SH-SY5Y (cell line): ENCODE measurements at regions not wholly inside any gene's neighbourhood (a gene's known extent, or its start where the extent isn't known, plus 50 kb on each side); places are given as distances from the start of the nearest gene placed in this dataset.

Experiments
- GATA2 ChIP-seq: IDR thresholded peaks from 2 replicates; pipeline ENCODE4 v1.6.1; 2011; ENCODE audit warnings: mild to moderate bottlenecking, low read depth, low read length
- GATA3 ChIP-seq: IDR thresholded peaks from 2 replicates; pipeline ENCODE4 v1.6.1; 2011; ENCODE audit warnings: low read depth, mild to moderate bottlenecking, low read length, moderate library complexity

- peak; percentile 71 for TF ChIP-seq GATA2
- TF ChIP-seq GATA3, result peak; percentile 60; the same call in 1 of the 2 replicates
Observed at GRCh38 chr13:26853323-26853722, 92.7 kb upstream of the GPR12 start.

GRCh38 chr13:26847281-26847680 is 86.7 kb upstream of the GPR12 start:
- TF ChIP-seq GATA3 (no peak), GATA2 (no peak)

GRCh38 chr13:26839682-26840081 is 79.1 kb upstream of the GPR12 start:
- TF ChIP-seq GATA3, result no peak
- no peak for TF ChIP-seq GATA2

DNA sequence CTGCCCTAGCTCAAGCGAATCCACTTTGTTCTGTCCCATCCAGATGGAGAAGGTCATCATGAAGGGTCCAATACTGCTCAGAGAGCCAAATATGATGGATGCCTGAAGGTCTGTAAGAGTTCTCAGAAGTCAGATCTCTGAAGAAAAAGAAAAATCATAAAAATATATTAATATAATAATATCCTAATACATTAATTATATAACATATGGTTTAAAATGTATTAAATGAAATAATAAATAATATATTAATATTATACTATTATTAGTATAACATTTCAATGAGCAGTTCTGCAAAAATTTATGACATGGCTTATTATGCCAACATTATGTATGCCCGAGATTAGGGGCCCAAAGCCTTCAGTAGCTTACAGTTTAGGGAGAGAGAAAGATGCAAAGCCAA is 78.2 kb upstream of the GPR12 start:
- no peak for TF ChIP-seq GATA2
- TF ChIP-seq GATA3, result no peak

GRCh38 chr13:26837997-26838396 is 77.4 kb upstream of the GPR12 start:
- TF ChIP-seq GATA2 (no peak), GATA3 (no peak)

DNA sequence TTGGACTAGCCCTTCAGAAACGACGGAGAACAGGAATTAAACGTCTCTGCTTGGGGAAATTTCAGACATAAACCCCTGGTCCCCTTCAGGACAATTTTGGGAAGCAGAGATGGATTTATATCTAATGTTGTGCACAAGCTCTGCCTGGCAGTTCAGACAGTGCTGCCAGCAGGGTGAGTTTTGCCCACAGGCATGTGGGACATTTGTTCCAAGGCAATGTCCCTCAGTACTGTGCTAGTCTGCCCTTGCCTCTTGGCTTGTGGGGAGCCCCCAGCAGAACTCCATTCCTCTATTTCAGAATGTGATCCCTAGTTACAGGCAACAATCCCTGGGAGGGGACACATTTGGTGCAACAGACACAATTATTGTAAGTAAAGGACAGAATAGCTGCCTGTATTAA is 76.5 kb upstream of the GPR12 start:
- TF ChIP-seq GATA2, result no peak
- no peak for TF ChIP-seq GATA3

GRCh38 chr13:26836626-26837025 is 76.0 kb upstream of the GPR12 start:
- TF ChIP-seq GATA2 (no peak), GATA3 (no peak)

GRCh38 chr13:26834646-26835045 is 74.1 kb upstream of the GPR12 start:
- TF ChIP-seq GATA3 (no peak), GATA2 (no peak)

GRCh38 chr13:26831336-26831908 is 70.8 kb upstream of the GPR12 start:
- no peak for TF ChIP-seq GATA2
- TF ChIP-seq GATA3, result no peak

GRCh38 chr13:26829716-26830115 is 69.1 kb upstream of the GPR12 start:
- no peak for TF ChIP-seq GATA3
- TF ChIP-seq GATA2, result no peak

DNA sequence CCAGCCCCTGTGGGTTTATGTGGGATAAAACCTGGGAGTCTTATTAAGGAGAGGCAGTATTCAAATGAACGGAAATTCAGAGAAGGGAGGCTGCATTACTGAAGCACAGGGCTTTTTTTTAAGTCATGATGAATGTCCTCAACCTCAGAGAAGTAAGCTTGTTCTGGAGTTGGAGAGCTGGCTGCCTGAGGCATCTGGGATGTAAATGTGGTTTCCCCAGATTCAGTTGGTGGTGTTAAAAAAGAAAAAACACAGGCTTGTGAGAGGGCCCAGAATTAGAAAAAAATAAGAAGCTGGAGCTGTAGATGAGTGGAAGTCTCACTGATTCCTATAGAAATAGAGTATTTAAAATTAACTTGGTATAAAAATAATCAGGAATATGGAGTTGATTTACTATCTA is 64.0 kb upstream of the GPR12 start:
- TF ChIP-seq GATA2 (no peak), GATA3 (no peak)

DNA sequence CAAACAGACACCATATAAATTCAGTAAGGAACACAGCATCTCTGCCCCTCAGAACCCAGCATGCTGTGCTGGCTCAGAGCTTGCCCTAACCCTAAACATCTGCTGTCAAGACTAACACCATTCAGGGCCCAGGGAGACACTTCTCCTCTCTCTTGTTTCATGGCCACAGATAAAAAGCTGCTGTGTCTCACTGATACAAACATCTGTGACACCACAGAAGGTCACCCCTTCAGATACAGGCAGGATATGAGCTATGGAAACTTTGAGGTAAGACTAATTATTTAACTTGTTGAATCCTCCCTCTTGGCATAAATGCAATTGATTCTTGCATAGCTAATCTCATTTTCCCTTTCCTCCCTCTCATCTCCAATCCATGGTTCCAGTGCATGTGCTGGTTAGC is 61.6 kb upstream of the GPR12 start:
- no peak for TF ChIP-seq GATA2
- TF ChIP-seq GATA3, result no peak

- no peak for TF ChIP-seq GATA3
- TF ChIP-seq GATA2, result no peak
Observed at GRCh38 chr13:26821672-26822071, 61.1 kb upstream of the GPR12 start.

DNA sequence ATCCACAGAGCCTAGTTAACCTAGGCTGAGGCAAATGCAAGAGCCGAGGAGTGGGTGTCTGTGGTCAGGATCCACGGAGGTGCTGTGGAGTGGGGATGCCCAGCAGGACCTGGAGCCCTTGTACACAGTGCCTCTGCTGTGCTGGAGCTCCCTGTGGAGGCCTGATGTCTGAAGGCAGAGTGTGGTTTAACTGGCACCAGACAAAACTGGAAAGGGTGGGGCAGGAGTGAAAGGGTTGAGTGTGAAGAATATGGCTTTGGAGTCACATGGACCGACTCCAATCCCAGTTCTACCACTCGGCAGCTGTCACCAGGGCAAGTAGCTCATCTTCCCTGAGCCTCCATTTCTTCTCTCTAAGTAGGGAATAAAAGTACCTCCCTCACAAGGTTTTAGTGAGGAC is 60.3 kb upstream of the GPR12 start:
- TF ChIP-seq GATA3 (no peak), GATA2 (no peak)

DNA sequence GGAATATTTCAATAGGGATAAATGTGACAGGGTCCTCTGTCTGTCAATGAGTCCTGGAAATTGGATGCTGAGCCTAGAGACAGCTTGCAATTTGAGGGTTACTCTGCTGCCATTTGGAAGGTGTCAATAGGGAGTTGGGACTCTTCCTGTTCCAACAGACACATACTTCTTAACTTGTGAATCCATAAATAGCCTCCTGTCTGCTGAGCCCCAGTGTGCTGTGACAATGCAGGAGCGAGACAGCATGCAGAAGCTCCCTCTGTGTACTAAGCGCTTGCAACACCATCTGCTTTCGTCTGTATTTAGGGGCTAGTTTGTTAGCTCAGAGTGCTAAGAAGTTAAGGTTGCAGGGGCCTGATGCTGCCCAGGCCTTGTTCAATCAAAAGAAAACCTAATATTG is 58.5 kb upstream of the GPR12 start:
- TF ChIP-seq GATA3, result no peak
- no peak for TF ChIP-seq GATA2

GRCh38 chr13:26816881-26817280 is 56.3 kb upstream of the GPR12 start:
- TF ChIP-seq GATA3 (no peak), GATA2 (no peak)

DNA sequence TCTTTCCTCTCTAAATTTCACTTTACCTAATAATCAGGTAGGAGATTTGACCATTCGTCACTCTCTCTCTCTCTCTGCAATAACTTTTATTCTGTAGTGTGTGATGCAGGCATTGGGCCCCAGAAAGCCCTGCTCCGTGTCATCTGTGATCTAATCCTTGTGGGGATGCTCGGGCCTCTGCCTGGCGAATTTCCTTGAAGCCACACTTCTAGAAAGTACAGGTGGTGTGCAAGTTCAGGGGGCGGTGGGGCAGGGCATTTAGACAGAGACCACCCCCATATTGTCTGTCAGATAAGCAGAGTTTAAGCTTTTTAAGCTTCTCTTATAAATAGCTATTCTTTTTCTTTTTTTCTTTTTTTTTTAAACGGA is 53.4 kb upstream of the GPR12 start:
- TF ChIP-seq GATA2 (no peak), GATA3 (no peak)

GRCh38 chr13:26813321-26813979 is 52.9 kb upstream of the GPR12 start:
- TF ChIP-seq GATA2 (no peak), GATA3 (no peak)
